GM19193 (cell line): ENCODE measurements at regions not wholly inside any gene's neighbourhood (a gene's known extent, or its start where the extent isn't known, plus 50 kb on each side); places are given as distances from the start of the nearest gene placed in this dataset.

ENCODE experiments used
- POLR2A ChIP-seq: IDR thresholded peaks from 4 replicates; pipeline ENCODE4 v1.6.1; 2011; ENCODE audit not compliant: insufficient read depth, insufficient read length; ENCODE audit errors: extremely low read depth

DNA sequence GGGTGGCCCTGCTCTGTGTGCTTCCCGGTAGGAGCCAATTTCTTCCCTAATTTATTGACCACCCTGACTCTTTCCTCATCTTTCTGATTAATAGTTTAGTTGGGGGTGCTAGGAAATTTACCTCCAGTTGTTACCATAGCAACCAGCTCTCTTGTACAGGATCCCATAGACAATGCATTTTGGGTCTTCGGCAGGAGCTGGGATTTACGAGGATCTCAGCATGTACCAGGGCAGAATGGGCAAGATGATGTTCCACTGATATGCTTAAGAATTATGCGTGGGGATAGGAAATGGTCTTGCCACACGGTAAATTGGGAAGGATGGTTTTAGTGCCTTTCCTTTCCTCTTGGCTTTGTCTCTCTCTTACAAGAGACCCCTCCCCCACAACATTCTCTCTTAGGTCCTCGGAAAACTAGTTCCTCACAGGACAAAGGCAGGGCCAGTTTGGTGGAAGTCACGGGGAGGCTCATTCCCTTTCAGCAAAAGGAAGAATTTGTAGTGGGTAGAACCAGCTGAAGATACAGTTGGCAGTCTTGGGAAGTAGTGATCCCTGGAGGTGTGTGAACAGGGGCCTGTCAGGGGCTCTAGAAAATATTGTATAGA lies 133.4 kb upstream of the SHB start:
- TF ChIP-seq POLR2A = no peak

DNA sequence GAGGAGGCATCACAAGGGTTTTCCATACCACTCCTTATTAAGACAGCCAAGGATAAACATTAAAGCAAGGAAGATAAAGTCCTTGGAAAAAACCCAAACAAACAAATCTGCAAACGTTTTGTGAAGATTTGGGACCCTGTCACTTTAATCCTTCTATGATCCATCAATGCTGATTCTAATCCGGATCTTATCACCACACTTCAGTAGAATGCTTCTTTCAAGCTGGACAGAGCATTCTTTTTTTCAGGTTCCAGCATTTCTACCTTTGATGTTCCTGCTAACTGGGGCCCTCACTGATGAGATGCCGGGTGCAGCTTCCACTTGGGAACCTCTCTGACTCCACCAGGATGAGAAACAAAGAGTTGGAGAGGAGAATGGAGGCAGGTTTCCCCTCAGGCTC lies 132.8 kb upstream of the SHB start:
- TF ChIP-seq POLR2A = no peak

DNA sequence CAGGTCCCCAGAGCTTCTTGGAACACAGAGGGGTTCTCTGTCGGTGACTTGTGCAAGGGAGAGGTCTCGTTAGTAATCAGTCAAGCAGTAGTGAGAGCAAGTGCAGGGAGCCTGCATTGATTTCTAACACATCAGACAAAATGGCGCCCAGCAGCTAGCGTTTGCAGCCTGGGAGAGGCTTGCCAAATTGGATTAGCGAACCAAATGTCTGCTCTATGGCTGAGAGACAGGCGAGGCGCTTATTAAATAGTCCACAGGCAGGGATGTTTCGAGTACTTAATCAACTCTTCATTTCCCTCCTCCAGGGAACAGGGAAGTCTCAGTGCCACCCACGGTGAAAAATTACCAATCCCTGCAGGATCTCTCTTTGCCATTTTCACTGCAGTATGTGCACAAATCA lies 131.4 kb upstream of the SHB start:
- TF ChIP-seq POLR2A = no peak

DNA sequence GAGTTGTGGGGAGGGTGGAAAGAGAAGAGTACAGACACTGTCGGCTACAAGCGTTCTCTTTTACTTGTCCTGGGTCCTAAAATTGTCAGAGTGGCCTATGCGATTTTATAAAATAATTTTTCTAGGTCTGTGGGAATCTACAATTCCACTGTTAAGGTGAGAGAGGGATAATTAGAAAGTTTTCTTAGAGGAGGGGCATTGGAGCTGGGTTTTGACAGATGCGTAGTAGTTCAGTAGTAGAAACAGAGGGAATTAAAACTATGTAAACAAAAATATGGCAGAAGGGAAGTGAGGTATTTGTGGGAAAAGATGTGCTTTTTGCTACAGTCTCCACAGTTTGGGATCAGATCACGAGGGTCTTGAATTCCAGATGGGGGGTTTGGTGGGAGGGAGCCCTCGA lies 129.1 kb upstream of the SHB start:
- no peak for TF ChIP-seq POLR2A

DNA sequence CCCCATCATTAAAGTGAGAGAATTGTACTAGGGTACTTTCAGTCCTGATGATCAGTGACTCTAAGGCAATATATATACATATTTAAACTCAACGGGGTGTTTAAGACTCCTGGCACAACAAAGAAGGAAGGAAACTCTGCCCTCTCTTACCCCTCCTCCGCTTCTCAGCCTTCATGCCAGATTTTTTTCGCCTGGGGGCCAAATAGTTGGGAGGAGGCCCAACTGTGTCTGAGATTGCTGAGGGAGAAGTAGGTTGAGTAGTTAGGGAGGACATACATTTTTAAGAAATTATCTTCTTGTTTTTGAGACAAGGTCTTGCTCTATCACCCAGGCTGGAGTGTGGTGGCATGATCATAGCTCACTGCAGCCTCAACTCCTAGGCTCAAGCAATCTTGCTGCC lies 127.7 kb upstream of the SHB start:
- no peak for TF ChIP-seq POLR2A

DNA sequence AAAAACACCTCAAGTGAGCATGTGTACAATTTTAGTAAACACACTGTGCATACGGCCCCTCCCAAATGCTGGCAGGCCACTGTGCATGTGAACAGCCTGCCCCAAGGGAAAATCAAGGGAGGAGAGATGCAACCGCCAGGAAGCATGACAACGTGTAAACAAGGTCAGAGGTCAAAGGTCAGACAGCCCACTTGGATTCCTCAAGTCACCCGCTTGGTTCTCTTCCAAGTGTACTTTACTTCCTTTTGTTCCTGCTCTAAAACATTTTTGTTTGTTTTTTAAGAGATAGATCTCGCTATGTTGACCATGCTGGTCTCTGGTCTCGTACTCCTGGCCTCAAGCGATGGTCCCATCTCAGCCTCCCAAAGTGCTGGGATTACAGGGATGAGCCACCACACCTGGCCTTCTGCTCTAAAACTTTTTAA lies 126.7 kb upstream of the SHB start:
- no peak for TF ChIP-seq POLR2A

DNA sequence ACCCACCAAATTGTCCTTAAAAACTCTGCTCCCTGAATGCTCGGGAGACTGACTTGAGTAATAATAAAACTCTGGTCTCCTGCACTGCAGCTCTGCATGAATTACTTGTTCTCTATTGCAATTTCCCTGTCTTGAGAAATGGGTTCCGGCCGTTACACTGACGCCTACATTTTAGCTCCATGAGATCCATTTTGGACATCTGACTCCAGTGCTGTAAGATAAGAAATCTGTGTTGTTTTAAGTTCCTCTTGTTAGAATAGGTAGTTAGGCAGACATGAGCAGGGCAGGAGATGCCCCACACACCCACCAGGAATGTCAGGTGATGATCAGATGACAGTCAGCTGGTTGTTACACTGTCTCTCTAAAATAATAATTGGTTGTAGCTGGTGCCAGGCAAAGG lies 125.8 kb upstream of the SHB start:
- no peak for TF ChIP-seq POLR2A

DNA sequence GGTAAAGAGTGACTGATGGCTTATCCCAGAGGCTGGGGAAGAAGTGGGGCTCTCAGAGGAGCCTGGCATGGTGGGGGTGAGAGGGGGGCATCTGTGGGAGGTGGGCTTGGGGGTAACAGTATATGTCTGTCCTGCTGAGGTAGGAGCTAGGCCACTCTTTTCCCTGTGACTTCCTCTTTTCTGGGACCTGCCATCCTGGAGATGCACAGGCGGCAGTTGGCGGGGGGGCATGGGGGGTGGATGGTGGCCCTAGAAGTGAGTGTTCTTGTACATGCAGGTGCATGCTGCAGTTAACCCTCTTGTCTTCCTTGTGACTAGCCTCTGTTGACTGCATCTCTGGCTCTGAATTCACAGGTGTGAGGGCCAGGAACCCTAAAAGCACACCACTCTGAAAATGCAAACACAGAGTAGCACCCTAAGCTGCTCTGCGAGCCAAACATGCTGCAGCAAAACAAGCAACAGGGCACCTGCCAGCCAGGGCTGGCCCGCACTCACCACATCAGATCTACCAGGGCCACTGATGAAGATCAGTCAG lies 123.8 kb upstream of the SHB start:
- TF ChIP-seq POLR2A = no peak

DNA sequence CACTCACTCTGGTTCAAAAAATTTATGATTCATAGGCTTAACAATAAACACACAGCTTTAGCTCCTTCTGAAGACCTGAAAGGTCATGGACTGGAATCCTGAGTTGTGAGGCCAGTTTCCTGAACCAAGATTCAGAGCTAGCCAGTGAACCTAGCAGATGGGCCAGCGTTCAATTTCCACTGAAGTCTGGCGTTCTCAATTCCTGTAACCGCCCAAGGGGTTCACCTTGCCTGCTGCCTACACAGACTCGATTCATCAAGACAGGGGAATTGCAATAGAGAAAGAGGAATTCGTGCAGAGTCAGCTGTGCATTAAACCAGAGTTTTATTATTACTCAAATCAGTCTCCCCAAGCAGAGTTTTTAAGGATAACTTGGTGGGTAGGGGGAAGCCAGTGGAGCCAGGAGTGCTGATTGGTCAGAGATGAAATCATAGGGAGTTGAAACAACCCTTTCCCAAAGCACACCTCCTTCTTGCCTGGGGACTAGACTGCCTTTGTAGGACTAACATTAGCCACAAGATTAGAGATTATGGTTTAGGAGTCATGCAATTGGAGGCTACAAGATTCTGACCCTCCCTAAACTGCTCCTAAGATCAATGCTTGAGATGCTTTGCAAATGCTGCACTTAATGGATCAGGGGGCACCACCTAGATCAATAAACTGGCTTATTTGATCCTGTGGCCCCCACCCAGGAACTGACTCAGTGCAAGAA lies 117.5 kb upstream of the SHB start:
- TF ChIP-seq POLR2A = no peak

DNA sequence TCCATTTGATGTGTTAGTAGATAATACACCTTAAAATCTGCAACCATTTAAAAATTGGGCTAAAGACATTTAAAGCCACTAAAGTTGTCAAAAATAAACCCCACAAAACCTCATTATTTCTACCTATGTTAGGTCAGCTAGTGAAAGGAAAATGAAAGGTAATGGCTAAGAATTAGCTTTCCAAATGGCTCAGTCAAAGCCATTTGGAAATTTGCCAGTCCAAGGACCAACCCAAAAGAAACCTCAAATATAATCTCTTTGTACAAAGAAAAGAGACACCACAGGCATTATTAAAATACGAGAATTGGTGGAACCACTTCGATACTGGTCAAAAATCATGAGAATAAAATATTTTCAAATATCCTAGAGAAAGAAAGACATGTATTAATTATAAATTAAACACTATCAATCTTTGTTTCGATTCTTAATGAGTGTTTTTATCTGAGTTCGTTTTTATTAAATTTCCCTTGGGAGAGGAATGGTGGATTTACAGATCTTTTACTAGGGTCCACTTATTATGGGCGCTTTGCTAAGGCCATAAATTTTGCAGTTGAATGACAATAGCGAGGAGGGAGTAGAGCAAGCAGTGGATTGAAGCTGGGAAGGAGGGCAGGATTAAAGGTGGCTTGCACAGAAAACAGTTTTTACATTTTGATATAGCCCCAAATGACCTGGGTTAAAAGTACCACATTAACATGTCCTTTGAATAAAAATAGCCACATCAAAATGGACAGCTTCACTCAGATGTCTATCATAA lies 116.8 kb upstream of the SHB start:
- TF ChIP-seq POLR2A = no peak

DNA sequence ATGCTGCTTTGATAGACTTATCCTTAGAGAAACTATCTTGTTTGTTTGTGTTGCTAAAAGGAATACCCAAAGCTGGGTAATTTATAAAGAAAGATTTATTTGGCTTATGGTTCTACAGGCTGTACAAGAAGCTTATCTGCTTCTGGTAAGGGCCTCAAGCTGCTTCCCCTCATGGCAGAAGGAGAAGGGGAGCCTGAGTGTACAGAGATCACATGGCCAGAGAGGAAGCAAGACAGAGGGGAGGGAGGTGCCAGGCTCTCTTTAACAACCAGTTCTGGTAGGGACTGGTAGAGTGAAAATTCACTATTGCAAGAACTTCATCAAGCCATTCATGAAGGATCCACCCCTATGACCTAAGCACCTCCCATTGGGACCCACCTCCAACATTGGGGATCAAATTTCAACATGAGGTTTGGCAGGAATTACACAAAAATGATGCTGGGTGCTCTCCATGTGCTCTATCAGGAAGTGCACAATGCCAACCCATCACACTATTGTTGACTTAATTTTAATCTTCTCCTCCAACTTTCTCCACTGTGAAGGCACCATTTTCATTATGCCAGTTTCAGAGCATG lies 115.1 kb upstream of the SHB start:
- TF ChIP-seq POLR2A = no peak

DNA sequence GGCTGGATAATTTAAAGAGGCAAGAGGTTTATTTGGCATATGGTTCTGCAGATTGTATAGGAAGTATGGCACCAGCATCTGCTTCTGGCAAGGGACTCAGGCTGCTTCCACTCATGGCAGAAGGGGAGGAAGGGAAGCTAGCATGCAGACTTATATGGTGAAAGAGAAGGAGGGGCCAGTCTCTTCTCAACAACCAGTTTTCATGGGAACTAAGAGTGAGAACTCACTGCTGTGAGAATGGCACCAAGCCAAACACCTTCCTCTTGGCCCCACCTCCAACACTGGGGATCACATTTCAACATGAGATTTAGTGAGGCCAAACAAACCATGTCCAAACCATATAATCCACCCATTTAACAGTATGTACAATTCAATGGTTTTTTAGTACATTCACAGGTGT lies 113.3 kb upstream of the SHB start:
- TF ChIP-seq POLR2A = no peak

DNA sequence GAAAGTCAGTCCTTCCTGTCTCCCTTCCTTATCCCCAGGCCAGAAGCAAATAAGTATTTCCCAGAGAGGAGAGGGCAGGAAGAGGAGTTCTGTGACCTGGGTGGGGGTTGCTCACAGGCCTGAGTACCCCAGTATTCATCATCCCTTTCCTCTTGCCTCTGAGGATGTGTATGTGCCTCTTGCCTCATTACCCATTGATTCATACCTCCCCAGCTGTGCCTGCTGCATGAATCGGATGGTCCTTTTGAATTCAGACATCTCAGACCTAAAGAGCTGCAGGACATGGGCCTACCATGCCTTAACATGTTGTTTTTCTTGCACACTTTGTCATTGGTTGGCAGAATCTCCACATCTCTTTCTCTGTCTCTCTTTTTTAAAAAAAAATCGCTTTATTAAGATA lies 112.8 kb upstream of the SHB start:
- TF ChIP-seq POLR2A = no peak

DNA sequence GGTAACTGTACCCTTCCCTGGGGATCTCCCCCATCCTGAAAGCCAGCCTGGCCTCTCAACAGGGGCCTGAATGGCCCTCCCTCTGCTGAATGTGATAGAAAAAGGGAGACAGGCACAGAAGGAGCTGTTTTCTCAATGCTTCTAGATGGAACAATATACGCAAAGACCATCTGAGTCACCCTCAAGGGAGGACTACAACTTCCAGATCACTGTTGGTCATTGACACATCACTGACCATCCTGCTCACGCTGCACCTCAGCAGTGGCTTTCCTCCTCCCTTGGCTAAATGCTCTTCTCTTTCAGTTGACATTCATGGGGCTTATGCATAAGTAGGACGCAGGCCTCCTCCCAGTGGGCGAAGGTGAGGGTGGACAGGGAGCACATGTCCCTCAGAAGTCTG lies 112.2 kb upstream of the SHB start:
- TF ChIP-seq POLR2A = no peak

DNA sequence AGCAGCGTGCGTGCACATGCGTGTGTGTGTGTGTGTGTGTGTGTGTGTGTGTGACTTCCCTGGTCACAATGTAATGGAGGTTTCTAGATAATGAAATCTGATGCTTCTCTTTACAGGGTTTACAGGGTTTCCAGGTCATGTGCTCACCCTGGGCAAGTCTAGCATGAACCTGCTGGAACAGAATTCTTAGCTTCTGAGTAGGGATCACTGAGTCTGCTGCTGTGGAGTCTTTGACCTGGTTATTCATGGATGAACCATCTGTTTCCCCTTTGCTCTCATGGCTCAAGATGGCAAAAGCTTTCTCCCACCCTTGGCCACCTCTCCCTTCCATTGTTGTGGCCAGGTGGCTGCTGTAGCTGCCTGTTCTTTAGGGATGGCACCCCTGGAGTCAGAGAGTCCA lies 111.6 kb upstream of the SHB start:
- TF ChIP-seq POLR2A = no peak
